ENCODE measurements at regions not wholly inside any gene's neighbourhood (a gene's known extent, or its start where the extent isn't known, plus 50 kb on each side); places are given as distances from the start of the nearest gene placed in this dataset.

- DNase-seq (ENCODE audit: extremely low spot score in 2 of 2): no peak
- H3K4me1 ChIP-seq: no peaks in the 10 kb centered on the region
- no peaks in the 10 kb centered on the region for H3K36me3 ChIP-seq
- no peak overlapping the region for H3K27ac ChIP-seq
- intact Hi-C loops (cut with DNase I): no loop called here
- no peaks in the 10 kb centered on the region for H3K27me3 ChIP-seq
- H3K4me3 ChIP-seq: no peak overlapping the region
- no peaks in the 10 kb centered on the region for H3K9me3 ChIP-seq
- TF ChIP-seq POLR2AphosphoS5 (IDR thresholded peaks at IDR 0.05; ENCODE audit: insufficient read depth in 1 of 2, low read depth in 1 of 2): no peak
- TF ChIP-seq, protein P1, sequence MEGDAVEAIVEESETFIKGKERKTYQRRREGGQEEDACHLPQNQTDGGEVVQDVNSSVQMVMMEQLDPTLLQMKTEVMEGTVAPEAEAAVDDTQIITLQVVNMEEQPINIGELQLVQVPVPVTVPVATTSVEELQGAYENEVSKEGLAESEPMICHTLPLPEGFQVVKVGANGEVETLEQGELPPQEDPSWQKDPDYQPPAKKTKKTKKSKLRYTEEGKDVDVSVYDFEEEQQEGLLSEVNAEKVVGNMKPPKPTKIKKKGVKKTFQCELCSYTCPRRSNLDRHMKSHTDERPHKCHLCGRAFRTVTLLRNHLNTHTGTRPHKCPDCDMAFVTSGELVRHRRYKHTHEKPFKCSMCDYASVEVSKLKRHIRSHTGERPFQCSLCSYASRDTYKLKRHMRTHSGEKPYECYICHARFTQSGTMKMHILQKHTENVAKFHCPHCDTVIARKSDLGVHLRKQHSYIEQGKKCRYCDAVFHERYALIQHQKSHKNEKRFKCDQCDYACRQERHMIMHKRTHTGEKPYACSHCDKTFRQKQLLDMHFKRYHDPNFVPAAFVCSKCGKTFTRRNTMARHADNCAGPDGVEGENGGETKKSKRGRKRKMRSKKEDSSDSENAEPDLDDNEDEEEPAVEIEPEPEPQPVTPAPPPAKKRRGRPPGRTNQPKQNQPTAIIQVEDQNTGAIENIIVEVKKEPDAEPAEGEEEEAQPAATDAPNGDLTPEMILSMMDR (IDR thresholded peaks at IDR 0.05): no peak
- TF ChIP-seq POLR2A (IDR thresholded peaks at IDR 0.05): no peak
Observed at GRCh38 chr17:5635949-5636348, 51.6 kb upstream of the NLRP1 start.

DNA sequence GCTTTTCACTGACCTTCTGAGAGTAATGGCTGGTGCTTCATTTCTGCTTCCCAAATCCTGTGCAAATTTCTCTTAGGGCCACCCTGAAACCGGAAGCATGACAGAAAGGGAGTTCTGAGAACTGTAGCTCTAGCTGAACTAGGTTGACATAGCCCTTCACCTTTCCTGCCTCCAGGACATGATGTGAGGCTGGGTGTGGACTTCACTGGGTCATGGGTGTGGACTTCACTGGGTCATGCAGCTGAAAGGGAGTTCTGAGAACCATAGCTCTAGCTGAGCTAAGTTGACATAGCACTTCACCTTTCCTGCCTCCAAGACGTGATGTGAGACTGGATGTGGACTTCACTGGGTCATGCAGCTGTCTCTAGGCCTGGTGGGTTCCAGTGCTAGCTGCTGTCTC, 54.3 kb upstream of the NLRP1 start:
- H3K4me3 ChIP-seq: no peak overlapping the region
- no peaks in the 10 kb centered on the region for H3K36me3 ChIP-seq
- no peak overlapping the region for H3K27ac ChIP-seq
- H3K4me1 ChIP-seq: no peaks in the 10 kb centered on the region
- DNase-seq (ENCODE audit: extremely low spot score in 2 of 2): no peak
- H3K9me3 ChIP-seq: no peaks in the 10 kb centered on the region
- intact Hi-C loops (cut with DNase I): no loop called here
- no peak for TF ChIP-seq POLR2A (IDR thresholded peaks at IDR 0.05)
- TF ChIP-seq POLR2AphosphoS5 (IDR thresholded peaks at IDR 0.05; ENCODE audit: insufficient read depth in 1 of 2, low read depth in 1 of 2): no peak
- TF ChIP-seq, protein P1 (IDR thresholded peaks at IDR 0.05): no peak
- H3K27me3 ChIP-seq: no peaks in the 10 kb centered on the region

GRCh38 chr17:5640726-5641125, 56.4 kb upstream of the NLRP1 start:
- H3K36me3 ChIP-seq: no peaks in the 10 kb centered on the region
- no peaks in the 10 kb centered on the region for H3K27me3 ChIP-seq
- no peak overlapping the region for H3K27ac ChIP-seq
- TF ChIP-seq POLR2AphosphoS5 (IDR thresholded peaks at IDR 0.05; ENCODE audit: insufficient read depth in 1 of 2, low read depth in 1 of 2): no peak
- TF ChIP-seq, protein P1 (IDR thresholded peaks at IDR 0.05): no peak
- no peak for TF ChIP-seq POLR2A (IDR thresholded peaks at IDR 0.05)
- H3K4me3 ChIP-seq: no peak overlapping the region
- intact Hi-C loops (cut with DNase I): no loop called here
- DNase-seq (ENCODE audit: extremely low spot score in 2 of 2): no peak
- no peaks in the 10 kb centered on the region for H3K9me3 ChIP-seq
- no peaks in the 10 kb centered on the region for H3K4me1 ChIP-seq

DNA sequence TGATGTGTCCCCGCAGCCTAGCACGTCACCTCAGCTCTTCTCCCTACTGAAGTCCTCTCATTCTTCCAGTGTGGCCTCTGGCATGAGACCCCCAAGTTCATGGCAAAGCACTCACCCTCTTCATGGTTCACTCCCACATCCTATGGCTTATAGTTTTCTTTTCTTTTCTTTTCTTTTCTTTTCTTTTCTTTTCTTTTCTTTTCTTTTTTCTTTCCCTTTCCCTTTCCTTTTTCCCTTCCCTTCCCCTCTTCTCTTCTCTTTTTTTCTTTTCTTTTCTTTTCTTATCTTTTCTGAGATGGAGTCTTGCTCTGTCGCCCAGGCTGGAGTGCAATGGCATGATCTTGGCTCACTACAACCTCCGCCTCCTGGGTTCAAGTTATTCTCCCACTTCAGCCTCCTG, 58.4 kb upstream of the NLRP1 start:
- no peak for DNase-seq (ENCODE audit: extremely low spot score in 2 of 2)
- Histone ChIP-seq H3K27me3 (no peaks in the 10 kb centered on the region), H3K27ac (no peak overlapping the region), H3K9me3 (no peaks in the 10 kb centered on the region), H3K4me3 (no peak overlapping the region), H3K36me3 (no peaks in the 10 kb centered on the region), H3K4me1 (no peaks in the 10 kb centered on the region)
- intact Hi-C loops (cut with DNase I): no loop called here
- TF ChIP-seq, protein P1 (IDR thresholded peaks at IDR 0.05): no peak
- TF ChIP-seq POLR2A (IDR thresholded peaks at IDR 0.05) (no peak), POLR2AphosphoS5 (IDR thresholded peaks at IDR 0.05; ENCODE audit: insufficient read depth in 1 of 2, low read depth in 1 of 2) (no peak)

GRCh38 chr17:5644065-5644464, 59.8 kb upstream of the NLRP1 start:
- no peaks in the 10 kb centered on the region for H3K36me3 ChIP-seq
- intact Hi-C loops (cut with DNase I): no loop called here
- no peaks in the 10 kb centered on the region for H3K27me3 ChIP-seq
- H3K9me3 ChIP-seq: no peaks in the 10 kb centered on the region
- H3K27ac ChIP-seq: no peak overlapping the region
- DNase-seq (ENCODE audit: extremely low spot score in 2 of 2): no peak
- H3K4me1 ChIP-seq: no peaks in the 10 kb centered on the region
- no peak overlapping the region for H3K4me3 ChIP-seq
- TF ChIP-seq POLR2A (IDR thresholded peaks at IDR 0.05) (no peak), POLR2AphosphoS5 (IDR thresholded peaks at IDR 0.05; ENCODE audit: insufficient read depth in 1 of 2, low read depth in 1 of 2) (no peak)
- TF ChIP-seq, protein P1 (IDR thresholded peaks at IDR 0.05): no peak
